Uterus (tissue), 2 donors: ENCODE measurements at regions not wholly inside any gene's neighbourhood (a gene's known extent, or its start where the extent isn't known, plus 50 kb on each side); places are given as distances from the start of the nearest gene placed in this dataset.

Experiments
- CTCF ChIP-seq, 4 experiments: fragments of 200-600 bp in 2 of 4; fragments of 450-650 bp in 2 of 4; sonication (generic) in 2 of 4; IDR thresholded peaks; one replicate each; pipeline ENCODE4 v1.5.1; 2016 to 2019; ENCODE audit warnings: antibody characterized with exemption in 4 of 4, mild to moderate bottlenecking in 2 of 4, moderate library complexity in 1 of 4
- POLR2A ChIP-seq, 2 donors: fragments of 450-650 bp; IDR thresholded peaks; one replicate each; pipeline ENCODE4 v1.6.1; 2016; ENCODE audit warnings: antibody characterized with exemption in 2 of 2, mild to moderate bottlenecking in 1 of 2, moderate library complexity in 1 of 2

- TF ChIP-seq CTCF (IDR thresholded peaks at IDR 0.05) (no peak), POLR2A (IDR thresholded peaks at IDR 0.05) (no peak)
Observed at GRCh38 chr7:42552227-42552626, 315.2 kb upstream of the GLI3 start.
